HL-60 (cell line): ENCODE measurements at regions not wholly inside any gene's neighbourhood (a gene's known extent, or its start where the extent isn't known, plus 50 kb on each side); places are given as distances from the start of the nearest gene placed in this dataset.

Experiments used
- DNase-seq, 2 experiments: peaks; one replicate each; pipeline ENCODE4 v3.0.0-alpha.2; 2010 to 2020; ENCODE audit warnings: low read depth in 1 of 2, low spot score in 1 of 2
- H3K27ac ChIP-seq: fragments of 250-450 bp; sonication (Bioruptor Pico); replicated peaks from 2 replicates; pipeline ENCODE4 v1.5.1; 2020; ENCODE audit warnings: mild to moderate bottlenecking, moderate library complexity
- H3K27me3 ChIP-seq: fragments of 250-450 bp; sonication (Bioruptor Pico); 2 replicates; pipeline ENCODE4 v1.5.1; 2021; ENCODE audit warnings: mild to moderate bottlenecking, moderate library complexity; ENCODE audit not compliant: insufficient read depth, poor library complexity, severe bottlenecking
- H3K4me3 ChIP-seq: replicated peaks from 2 replicates; pipeline ENCODE4 v1.5.1; 2011; ENCODE audit warnings: mild to moderate bottlenecking, control low read depth, low read length; ENCODE audit not compliant: insufficient read depth
- GABPA ChIP-seq: IDR thresholded peaks from 2 replicates; pipeline ENCODE4 v1.6.1; 2012; ENCODE audit warnings: low read depth
- POLR2AphosphoS5 ChIP-seq: IDR thresholded peaks from 2 replicates; pipeline ENCODE4 v1.6.1; 2012; ENCODE audit warnings: low read depth
- SPI1 ChIP-seq: IDR thresholded peaks from 2 replicates; pipeline ENCODE4 v1.6.1; 2012; ENCODE audit warnings: low read depth, mild to moderate bottlenecking, borderline replicate concordance
- TF ChIP-seq, protein P1 (sequence below): IDR thresholded peaks from 2 replicates; pipeline ENCODE4 v1.6.1; 2012; ENCODE audit warnings: low read depth; ENCODE audit not compliant: insufficient replicate concordance
- TF ChIP-seq, protein P2 (sequence below): IDR thresholded peaks from one replicate; pipeline ENCODE4 v1.5.1; 2011; ENCODE audit warnings: low read length, control low read depth, inconsistent platforms; ENCODE audit not compliant: insufficient read depth

DNA sequence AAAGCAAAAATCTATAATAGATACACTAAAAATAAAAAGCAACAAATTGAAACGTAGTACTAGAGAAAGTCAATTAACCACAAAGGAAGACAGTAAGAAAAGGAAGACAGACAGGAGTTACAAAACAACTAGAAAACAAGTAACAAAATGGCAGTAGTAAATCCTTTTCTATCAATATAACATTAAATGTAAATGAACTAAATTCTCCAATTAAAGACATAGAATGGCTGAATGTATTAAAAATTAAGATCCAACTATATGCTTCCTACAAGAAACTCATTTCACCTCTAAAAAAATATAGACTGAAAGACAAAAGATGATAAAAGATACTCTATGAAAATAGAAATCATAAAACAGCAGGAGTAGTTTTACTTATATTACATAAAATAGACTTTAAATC is 79.1 kb downstream of the CTH start:
- Histone ChIP-seq H3K27me3 (peaks cover 2% of the 10 kb centered on the region), H3K4me3 (no peak overlapping the region), H3K27ac (no peak overlapping the region)
- no peak for DNase-seq
- TF ChIP-seq, protein P1, sequence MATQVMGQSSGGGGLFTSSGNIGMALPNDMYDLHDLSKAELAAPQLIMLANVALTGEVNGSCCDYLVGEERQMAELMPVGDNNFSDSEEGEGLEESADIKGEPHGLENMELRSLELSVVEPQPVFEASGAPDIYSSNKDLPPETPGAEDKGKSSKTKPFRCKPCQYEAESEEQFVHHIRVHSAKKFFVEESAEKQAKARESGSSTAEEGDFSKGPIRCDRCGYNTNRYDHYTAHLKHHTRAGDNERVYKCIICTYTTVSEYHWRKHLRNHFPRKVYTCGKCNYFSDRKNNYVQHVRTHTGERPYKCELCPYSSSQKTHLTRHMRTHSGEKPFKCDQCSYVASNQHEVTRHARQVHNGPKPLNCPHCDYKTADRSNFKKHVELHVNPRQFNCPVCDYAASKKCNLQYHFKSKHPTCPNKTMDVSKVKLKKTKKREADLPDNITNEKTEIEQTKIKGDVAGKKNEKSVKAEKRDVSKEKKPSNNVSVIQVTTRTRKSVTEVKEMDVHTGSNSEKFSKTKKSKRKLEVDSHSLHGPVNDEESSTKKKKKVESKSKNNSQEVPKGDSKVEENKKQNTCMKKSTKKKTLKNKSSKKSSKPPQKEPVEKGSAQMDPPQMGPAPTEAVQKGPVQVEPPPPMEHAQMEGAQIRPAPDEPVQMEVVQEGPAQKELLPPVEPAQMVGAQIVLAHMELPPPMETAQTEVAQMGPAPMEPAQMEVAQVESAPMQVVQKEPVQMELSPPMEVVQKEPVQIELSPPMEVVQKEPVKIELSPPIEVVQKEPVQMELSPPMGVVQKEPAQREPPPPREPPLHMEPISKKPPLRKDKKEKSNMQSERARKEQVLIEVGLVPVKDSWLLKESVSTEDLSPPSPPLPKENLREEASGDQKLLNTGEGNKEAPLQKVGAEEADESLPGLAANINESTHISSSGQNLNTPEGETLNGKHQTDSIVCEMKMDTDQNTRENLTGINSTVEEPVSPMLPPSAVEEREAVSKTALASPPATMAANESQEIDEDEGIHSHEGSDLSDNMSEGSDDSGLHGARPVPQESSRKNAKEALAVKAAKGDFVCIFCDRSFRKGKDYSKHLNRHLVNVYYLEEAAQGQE: no peak
- TF ChIP-seq, protein P2, sequence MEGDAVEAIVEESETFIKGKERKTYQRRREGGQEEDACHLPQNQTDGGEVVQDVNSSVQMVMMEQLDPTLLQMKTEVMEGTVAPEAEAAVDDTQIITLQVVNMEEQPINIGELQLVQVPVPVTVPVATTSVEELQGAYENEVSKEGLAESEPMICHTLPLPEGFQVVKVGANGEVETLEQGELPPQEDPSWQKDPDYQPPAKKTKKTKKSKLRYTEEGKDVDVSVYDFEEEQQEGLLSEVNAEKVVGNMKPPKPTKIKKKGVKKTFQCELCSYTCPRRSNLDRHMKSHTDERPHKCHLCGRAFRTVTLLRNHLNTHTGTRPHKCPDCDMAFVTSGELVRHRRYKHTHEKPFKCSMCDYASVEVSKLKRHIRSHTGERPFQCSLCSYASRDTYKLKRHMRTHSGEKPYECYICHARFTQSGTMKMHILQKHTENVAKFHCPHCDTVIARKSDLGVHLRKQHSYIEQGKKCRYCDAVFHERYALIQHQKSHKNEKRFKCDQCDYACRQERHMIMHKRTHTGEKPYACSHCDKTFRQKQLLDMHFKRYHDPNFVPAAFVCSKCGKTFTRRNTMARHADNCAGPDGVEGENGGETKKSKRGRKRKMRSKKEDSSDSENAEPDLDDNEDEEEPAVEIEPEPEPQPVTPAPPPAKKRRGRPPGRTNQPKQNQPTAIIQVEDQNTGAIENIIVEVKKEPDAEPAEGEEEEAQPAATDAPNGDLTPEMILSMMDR: no peak

DNA sequence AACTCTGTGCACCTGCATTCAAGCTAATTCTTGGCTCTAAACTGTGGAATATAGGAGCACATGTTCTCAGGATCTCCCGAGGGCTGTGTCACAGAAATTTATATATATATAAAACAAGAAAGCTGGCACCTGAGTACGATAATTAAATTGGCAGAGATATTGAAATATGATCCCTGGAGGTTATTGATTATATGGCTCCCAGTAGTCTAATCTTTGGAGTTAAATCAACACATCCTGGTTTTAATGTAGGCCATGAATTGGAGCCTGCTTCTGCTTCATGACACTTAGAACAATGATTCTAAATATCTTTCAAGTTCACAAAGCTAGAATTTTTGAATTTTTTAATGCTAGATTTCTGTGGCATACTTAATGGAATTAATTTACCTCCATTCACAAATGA is 84.3 kb downstream of the CTH start:
- H3K27me3 ChIP-seq: peaks cover 2% of the 10 kb centered on the region
- H3K4me3 ChIP-seq: no peak overlapping the region
- TF ChIP-seq GABPA: no peak
- TF ChIP-seq, protein P1: no peak
- no peak for TF ChIP-seq POLR2AphosphoS5
- no peak for TF ChIP-seq SPI1
- TF ChIP-seq, protein P2: no peak
- no peak overlapping the region for H3K27ac ChIP-seq
- DNase-seq: no peak

DNA sequence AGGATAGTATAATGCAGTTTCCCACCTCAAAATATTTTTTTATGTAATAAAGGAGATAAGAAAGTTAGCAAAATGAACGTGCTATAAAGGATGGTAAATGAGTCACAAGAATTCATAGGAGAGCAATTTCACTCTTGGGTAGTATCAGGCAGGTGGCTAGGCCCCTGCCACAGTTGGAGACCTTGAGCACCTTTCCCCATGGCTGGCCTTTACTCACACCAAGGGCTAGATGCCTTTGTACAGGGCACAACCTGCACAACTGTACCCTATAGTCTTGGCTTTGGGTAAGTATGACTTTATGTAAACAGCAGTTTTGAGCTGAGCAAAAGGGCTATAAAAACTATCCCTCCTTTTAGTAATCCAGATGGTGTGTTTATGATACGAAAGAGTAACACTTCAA is 85.1 kb downstream of the CTH start:
- Histone ChIP-seq H3K4me3 (no peak overlapping the region), H3K27ac (no peak overlapping the region), H3K27me3 (peaks cover 2% of the 10 kb centered on the region)
- TF ChIP-seq, protein P1: no peak
- TF ChIP-seq SPI1 (no peak), GABPA (no peak), POLR2AphosphoS5 (no peak)
- TF ChIP-seq, protein P2: no peak
- no peak for DNase-seq
